Astrocyte of the spinal cord (primary cell): ENCODE measurements at regions not wholly inside any gene's neighbourhood (a gene's known extent, or its start where the extent isn't known, plus 50 kb on each side); places are given as distances from the start of the nearest gene placed in this dataset.
A peak's percentile ranks its signal among the peaks of the same experiment; 100 is the strongest.

Source experiments
- DNase-seq: peaks from one replicate; pipeline ENCODE4 v3.0.0; 2011; ENCODE audit warnings: low read depth, low spot score
- H3K4me3 ChIP-seq: 2 replicates; pipeline ENCODE4 v1.5.1; 2011; ENCODE audit warnings: low read depth, mild to moderate bottlenecking, low read length, moderate library complexity
- in situ Hi-C: cut with HindIII; loops from 2 replicates; pipeline ENCODE4 v1.10.0; 2017; ENCODE audit warnings: low sequenced_read_pairs
- TF ChIP-seq, protein P1 (sequence below): IDR thresholded peaks from 2 replicates; pipeline ENCODE4 v1.5.1; 2012; ENCODE audit warnings: low read depth, mild to moderate bottlenecking, low read length, inconsistent platforms

DNA sequence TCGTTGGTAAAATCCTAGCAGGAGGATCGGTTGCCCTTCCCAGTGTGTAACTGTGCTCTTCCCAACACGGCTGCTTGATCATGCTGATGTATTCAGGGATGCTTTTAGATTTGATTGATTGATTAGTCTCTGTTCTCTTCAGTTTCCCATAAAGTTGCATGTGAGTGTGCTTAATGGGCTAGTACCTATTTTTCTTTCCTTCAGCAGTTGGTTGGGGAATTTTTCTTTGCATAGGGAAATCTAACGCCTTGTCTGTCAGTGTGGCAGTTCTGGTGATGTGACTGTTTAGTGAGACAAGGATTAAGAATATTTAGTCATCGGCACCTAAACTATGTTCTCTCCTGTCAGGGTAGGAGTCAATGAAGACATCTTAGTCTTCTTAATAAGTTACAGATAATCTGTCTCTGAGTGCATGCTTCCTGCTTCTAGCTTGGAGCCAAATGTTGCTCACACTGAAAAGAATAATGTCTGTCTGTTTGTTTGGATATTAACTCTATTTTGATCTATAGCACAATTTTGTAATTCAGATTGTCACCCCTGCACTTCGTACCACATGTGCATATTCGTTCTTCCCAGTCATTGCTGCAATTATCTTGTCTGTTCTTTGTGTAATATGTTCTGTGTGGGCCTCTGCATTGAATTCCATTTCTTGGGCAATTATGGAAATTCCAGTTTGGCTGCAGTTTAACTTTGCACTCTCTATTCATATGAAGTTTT lies 169.9 kb downstream of the EDN1 start:
- no peak for DNase-seq
- in situ Hi-C loops, result no loop called here
- no peak overlapping the region for H3K4me3 ChIP-seq
- TF ChIP-seq, protein P1, sequence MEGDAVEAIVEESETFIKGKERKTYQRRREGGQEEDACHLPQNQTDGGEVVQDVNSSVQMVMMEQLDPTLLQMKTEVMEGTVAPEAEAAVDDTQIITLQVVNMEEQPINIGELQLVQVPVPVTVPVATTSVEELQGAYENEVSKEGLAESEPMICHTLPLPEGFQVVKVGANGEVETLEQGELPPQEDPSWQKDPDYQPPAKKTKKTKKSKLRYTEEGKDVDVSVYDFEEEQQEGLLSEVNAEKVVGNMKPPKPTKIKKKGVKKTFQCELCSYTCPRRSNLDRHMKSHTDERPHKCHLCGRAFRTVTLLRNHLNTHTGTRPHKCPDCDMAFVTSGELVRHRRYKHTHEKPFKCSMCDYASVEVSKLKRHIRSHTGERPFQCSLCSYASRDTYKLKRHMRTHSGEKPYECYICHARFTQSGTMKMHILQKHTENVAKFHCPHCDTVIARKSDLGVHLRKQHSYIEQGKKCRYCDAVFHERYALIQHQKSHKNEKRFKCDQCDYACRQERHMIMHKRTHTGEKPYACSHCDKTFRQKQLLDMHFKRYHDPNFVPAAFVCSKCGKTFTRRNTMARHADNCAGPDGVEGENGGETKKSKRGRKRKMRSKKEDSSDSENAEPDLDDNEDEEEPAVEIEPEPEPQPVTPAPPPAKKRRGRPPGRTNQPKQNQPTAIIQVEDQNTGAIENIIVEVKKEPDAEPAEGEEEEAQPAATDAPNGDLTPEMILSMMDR, result no peak

DNA sequence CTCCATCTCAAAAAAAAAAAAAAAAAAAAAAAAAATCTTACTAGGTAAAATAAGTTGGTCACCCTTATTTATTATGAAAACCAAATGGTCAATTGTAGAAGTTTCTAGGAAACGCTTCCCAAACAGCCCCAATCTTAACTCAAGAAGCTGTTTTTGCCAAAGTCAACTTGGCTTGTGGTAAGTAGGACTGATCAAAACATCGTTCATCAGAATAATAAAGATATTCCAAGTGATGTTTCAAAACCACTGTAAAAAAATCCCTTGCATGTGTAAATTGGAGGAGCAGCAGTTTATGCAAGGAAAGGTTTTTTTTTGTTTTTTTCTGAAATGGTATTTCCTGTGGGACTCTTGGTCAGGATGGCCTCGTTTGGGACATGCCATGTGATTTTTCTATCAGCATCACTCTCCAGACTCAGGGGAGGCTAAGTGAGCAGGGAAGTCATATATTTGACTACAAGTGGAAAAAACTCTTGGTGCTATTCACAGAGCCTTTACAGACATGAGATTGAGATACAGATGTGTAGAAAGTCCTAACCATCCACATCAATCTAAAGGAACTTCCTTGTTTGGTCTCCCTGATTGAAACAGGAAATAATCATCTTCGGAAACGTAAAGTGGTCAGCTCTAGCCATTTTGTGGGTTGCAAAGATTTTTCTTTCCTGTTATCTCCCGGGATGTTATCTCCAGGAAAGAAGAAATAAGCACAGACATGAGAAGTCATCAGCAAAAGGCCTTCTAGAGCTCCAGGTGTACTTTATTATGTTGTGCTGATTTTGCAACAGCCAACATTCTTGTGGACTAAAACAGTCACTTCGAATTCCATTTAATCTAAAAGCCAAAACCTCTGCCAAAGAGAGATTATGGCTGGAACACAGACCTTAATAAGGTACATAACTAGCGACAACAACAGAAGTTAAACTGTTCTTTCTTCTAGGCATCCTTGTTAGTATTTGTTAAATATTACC lies 177.8 kb downstream of the EDN1 start:
- no peak overlapping the region for H3K4me3 ChIP-seq
- in situ Hi-C loops, result no loop called here
- no peak for DNase-seq
- TF ChIP-seq, protein P1, result no peak

DNA sequence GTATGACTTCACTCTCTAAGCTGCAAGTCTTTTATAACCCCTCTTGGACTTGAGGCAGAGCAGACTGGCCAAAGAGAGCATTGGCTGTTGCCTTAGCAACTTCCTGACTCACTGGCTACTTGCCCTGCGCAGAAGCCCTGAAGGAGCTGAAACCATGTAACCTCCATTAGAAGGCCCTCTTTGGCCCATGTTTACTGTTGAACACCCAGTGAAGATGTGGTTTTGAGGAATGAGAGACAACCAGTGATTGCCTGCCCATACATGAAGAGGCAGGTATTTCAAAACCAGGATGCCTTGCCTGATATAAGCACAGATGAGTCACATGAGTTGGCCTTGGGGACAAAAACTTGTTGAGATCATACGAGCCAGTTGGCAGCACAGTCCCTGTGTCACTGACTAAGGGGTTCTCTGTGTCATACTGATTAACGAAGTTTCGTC lies 182.5 kb downstream of the EDN1 start:
- TF ChIP-seq, protein P1, result no peak
- DNase-seq, result peak; percentile 68
- H3K4me3 ChIP-seq, result no peak overlapping the region
- in situ Hi-C loops, result no loop called here

DNA sequence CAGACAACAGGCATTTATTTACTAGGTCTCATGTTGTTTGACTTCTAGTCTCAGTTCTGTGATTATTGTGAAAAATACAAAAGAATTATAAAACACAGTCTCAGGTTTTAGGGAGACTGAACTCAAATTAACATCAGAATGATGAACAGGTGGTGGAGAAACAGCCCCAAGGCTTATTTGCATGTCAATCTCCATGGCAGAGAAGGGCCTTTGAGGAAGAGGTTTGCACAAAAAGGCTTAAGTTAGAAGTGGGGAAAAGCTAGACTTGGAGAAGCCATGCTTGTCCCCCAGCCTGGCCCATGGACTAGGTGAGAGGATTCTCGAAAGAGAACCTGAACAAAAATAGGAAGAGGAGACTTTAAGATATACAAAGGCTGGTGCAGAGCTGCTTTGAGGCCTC lies 183.3 kb downstream of the EDN1 start:
- H3K4me3 ChIP-seq, result no peak overlapping the region
- in situ Hi-C loops, result no loop called here
- TF ChIP-seq, protein P1, result no peak
- DNase-seq, result no peak

DNA sequence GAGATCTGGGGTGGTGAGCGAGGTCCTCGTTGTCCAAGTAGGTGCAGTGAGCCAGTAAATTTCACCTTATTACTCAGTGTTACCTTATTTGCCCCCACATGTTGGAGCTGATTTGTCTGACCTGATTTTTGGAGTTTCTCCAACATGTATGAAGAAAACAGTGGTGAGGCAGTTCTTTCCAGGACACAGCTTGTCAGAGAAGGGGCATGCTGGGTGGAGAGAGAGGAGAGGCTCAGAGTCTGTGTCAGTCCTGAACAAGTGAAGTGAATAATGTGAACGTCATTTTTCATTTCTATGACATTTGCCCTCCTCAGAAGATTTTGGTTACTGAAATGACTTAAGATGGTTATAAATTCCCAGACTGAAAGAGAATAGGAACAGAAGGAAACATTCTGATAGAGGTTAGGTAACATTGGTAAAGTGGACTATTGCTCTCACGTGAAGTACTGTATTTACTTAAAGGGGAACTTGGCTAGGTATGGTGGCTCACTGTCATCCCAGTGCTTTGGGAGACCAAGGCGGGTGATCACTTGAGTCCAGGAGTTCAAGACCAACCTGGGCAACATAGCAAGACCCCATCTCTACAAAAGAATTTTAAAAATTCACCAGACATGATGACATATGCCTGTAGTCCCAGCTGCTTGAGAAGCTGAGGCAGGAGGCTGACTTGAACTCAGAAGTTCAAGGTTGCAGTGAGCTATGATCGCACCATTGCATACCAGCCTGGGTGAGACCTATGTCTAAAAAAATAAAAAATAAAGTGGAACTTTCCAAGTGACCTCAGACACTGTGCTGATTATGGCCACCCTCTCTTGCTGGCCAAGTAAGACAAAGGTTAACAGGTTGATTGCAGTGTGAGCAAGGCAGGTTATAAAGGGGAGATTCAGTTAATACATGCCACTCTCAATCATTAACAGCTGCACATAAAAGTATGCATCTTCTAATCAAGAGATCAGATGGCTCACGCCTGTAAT lies 184.3 kb downstream of the EDN1 start:
- no peak overlapping the region for H3K4me3 ChIP-seq
- TF ChIP-seq, protein P1, result no peak
- no peak for DNase-seq
- in situ Hi-C loops, result no loop called here

DNA sequence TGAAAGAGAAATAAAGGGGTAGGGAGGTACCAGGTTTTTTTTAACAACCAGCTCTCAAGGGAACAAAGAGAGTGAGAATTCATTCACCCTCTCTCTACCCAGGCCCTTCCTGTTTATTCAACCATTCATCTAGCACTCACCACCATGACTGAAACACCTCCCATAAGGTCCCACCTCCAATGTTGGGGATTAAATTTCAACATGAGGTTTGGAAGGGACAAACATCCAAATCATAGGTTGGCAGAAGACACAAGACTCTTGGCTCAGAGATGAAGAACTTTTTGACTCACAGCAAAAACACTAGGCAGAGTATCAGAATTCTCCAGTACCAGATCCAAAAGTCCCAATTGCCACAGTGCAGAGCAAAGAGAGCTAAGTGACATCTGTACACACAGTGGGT lies 186.3 kb downstream of the EDN1 start:
- TF ChIP-seq, protein P1, result no peak
- DNase-seq, result no peak
- no peak overlapping the region for H3K4me3 ChIP-seq
- in situ Hi-C loops, result no loop called here
